K562 (cell line): ENCODE measurements at regions not wholly inside any gene's neighbourhood (a gene's known extent, or its start where the extent isn't known, plus 50 kb on each side); places are given as distances from the start of the nearest gene placed in this dataset.

Source experiments
- ATAC-seq: fragments of 200-7000 bp; cut with Tn5 transposase; 3 replicates; pipeline ENCODE4 v1.9.1; 2020; ENCODE audit warnings: moderate library complexity
- BruUV-seq: library from RNA; stranded (reverse); fragments of 400-500 nt; replicated peaks from 2 replicates; lab custom pipeline; 2021; lab: Mats Ljungman, UMichigan
- CTCF ChIA-PET: fragments of 300-600 bp; formaldehyde crosslinking; extraction: SDS; loops from one replicate; lab custom pipeline; 2021; ENCODE audit warnings: low intra/inter-chr PET ratio; lab: Yijun Ruan, JAX
- POLR2A ChIA-PET: fragments of 300-600, 350-650 bp; sonication (Branson Sonifier 250); formaldehyde crosslinking; extraction: SDS; loops from one replicate; lab custom pipeline; 2021; ENCODE audit warnings: antibody characterized with exemption, inconsistent platforms; lab: Yijun Ruan, JAX
- DNase-seq, 4 experiments: peaks; one replicate each; pipeline versions ENCODE4 v3.0.0 to v3.0.0-alpha.2; 2011 to 2018; ENCODE audit warnings: low spot score in 3 of 4, mixed read lengths in 3 of 4; ENCODE audit errors: extremely low read depth in 1 of 4
- FAIRE-seq: peaks from 2 replicates; lab custom pipeline; 2011; peaks lifted over from hg19 to GRCh38; lab: Jason Lieb, UNC
- H2AFZ ChIP-seq: 2 replicates; pipeline ENCODE4 v1.6.0; 2011; ENCODE audit warnings: low read depth, low read length, control low read depth, inconsistent platforms
- H3K27ac ChIP-seq: fragments of 200-600 bp; 3 replicates; pipeline ENCODE4 v1.8.0; 2011; ENCODE audit warnings: low read depth, mild to moderate bottlenecking, control low read depth, inconsistent platforms, low read length, moderate library complexity, mixed read lengths; ENCODE audit errors: extremely low read depth
- H3K27me3 ChIP-seq, 2 experiments: fragments of 300-600 bp in 1 of 2; 2 replicates in 1 of 2; 3 replicates in 1 of 2; pipeline versions ENCODE4 v1.6.0 to v1.8.0; 2011; ENCODE audit warnings: inconsistent platforms in 2 of 2, low read length in 2 of 2, mild to moderate bottlenecking in 1 of 2, mixed read lengths in 1 of 2, moderate library complexity in 1 of 2; ENCODE audit not compliant: control insufficient read depth in 2 of 2, insufficient read depth in 2 of 2
- H3K36me3 ChIP-seq: fragments of 300-600 bp; 3 replicates; pipeline ENCODE4 v1.8.0; 2011; ENCODE audit warnings: mild to moderate bottlenecking, low read length, inconsistent platforms; ENCODE audit not compliant: control insufficient read depth, insufficient read depth
- H3K4me1 ChIP-seq, 2 experiments: fragments of 200-600 bp in 1 of 2; replicated peaks in 1 of 2; 2 replicates in 1 of 2; 3 replicates in 1 of 2; pipeline versions ENCODE4 v1.5.1 to v1.8.0; 2011; ENCODE audit warnings: inconsistent platforms in 2 of 2, low read length in 2 of 2, mild to moderate bottlenecking in 1 of 2, mixed read lengths in 1 of 2, moderate library complexity in 1 of 2; ENCODE audit not compliant: control insufficient read depth in 2 of 2, insufficient read depth in 2 of 2
- H3K4me2 ChIP-seq: 2 replicates; pipeline ENCODE4 v1.6.1; 2011; ENCODE audit warnings: low read length, control low read depth, inconsistent platforms, mixed read lengths; ENCODE audit not compliant: insufficient read depth
- H3K4me3 ChIP-seq: fragments of 200-600 bp; sonication (generic), shearing (Covaris generic); 2 replicates; pipeline ENCODE4 v1.5.1; 2016; ENCODE audit warnings: control low read depth, inconsistent platforms
- H3K79me2 ChIP-seq: fragments of 200-600 bp; 3 replicates; pipeline ENCODE4 v1.8.0; 2011; ENCODE audit warnings: low read length, inconsistent platforms; ENCODE audit not compliant: control insufficient read depth, insufficient read depth
- H3K9ac ChIP-seq, 2 experiments: 2 replicates each; pipeline versions ENCODE4 v1.6.0 to v1.6.1; 2011; ENCODE audit warnings: low read depth in 2 of 2, low read length in 2 of 2, control low read depth in 1 of 2, inconsistent platforms in 1 of 2, mild to moderate bottlenecking in 1 of 2, mixed read lengths in 1 of 2; ENCODE audit not compliant: insufficient read depth in 1 of 2
- H3K9me1 ChIP-seq: one replicate; pipeline ENCODE4 v1.6.0; 2011; ENCODE audit warnings: inconsistent platforms, mild to moderate bottlenecking, low read length, moderate library complexity; ENCODE audit not compliant: control insufficient read depth, insufficient read depth
- H3K9me3 ChIP-seq: replicated peaks from 2 replicates; pipeline ENCODE4 v1.5.1; 2011; ENCODE audit warnings: low read depth, low read length, inconsistent platforms; ENCODE audit not compliant: control insufficient read depth, insufficient read depth
- H4K20me1 ChIP-seq: replicated peaks from 2 replicates; pipeline ENCODE4 v1.6.1; 2011; ENCODE audit warnings: low read length, inconsistent platforms, mixed read lengths; ENCODE audit not compliant: control insufficient read depth, insufficient read depth
- AFF1 ChIP-seq, 2 experiments: fragments of 450-650 bp; IDR thresholded peaks; 2 replicates each; pipeline ENCODE4 v1.6.1; 2018; ENCODE audit warnings: mild to moderate bottlenecking in 2 of 2, low read depth in 1 of 2; ENCODE audit not compliant: partially characterized antibody in 2 of 2
- ATF7 ChIP-seq: fragments of 450-650 bp; IDR thresholded peaks from 2 replicates; pipeline ENCODE4 v1.7.1; 2014; ENCODE audit warnings: mild to moderate bottlenecking, moderate library complexity
- CTCF ChIP-seq, 3 experiments: IDR thresholded peaks in 2 of 3; conservative IDR thresholded peaks in 1 of 3; 2 replicates each; pipeline ENCODE4 v1.5.1; 2011 to 2012; ENCODE audit warnings: low read length in 3 of 3, mild to moderate bottlenecking in 3 of 3, control low read depth in 2 of 3, improper control_type of control experiment in 1 of 3, inconsistent platforms in 1 of 3, low read depth in 1 of 3, mixed read lengths in 1 of 3, moderate library complexity in 1 of 3; ENCODE audit not compliant: insufficient read depth in 2 of 3
- ETV6 ChIP-seq, 3 experiments: fragments of 150-350 bp in 1 of 3; sonication (generic) in 1 of 3; formaldehyde crosslinking in 1 of 3; IDR thresholded peaks; 2 replicates each; pipeline versions ENCODE4 v1.6.1 to v1.8.0; 2014 to 2022; ENCODE audit warnings: borderline replicate concordance in 2 of 3, low read depth in 2 of 3, antibody characterized with exemption in 1 of 3, low read length in 1 of 3, mild to moderate bottlenecking in 1 of 3, missing genetic modification reagents in 1 of 3
- RBM39 ChIP-seq: fragments of 200-400 bp; formaldehyde crosslinking; optimal IDR thresholded peaks from 2 replicates; pipeline ENCODE3; 2018; ENCODE audit warnings: low read depth, low read length
- SMAD4 ChIP-seq: fragments of 250-450 bp; sonication (Bioruptor Pico); conservative IDR thresholded peaks from 2 replicates; pipeline ENCODE4 v1.8.0; 2021; ENCODE audit warnings: inconsistent platforms, mild to moderate bottlenecking, moderate library complexity
- ZNF239 ChIP-seq: fragments of 250-450 bp; sonication (Bioruptor Pico); IDR thresholded peaks from 2 replicates; pipeline ENCODE4 v1.4.0; 2020; ENCODE audit warnings: mild to moderate bottlenecking
- ZNF398 ChIP-seq: fragments of 250-450 bp; sonication (Bioruptor Pico); IDR thresholded peaks from 2 replicates; pipeline ENCODE4 v1.8.0; 2021; ENCODE audit warnings: moderate library complexity, mild to moderate bottlenecking, inconsistent platforms
- ZNF609 ChIP-seq: sonication (generic); formaldehyde crosslinking; IDR thresholded peaks from 2 replicates; pipeline ENCODE4 v1.8.1; 2023; ENCODE audit warnings: missing genetic modification reagents, mild to moderate bottlenecking, borderline replicate concordance
- WGBS: fragments of 100-300 bp; shearing (Covaris generic); methylation state at CpG from one replicate; pipeline ENCODE4 v1.1.6; 2016; ENCODE audit warnings: low coverage, mixed read lengths; ENCODE audit not compliant: insufficient coverage; ENCODE audit errors: missing lambda C conversion rate; 5-methylcytosine and 5-hydroxymethylcytosine counted together
- in situ Hi-C: fragments of 300-500 bp; cut with MboI; formaldehyde crosslinking; loops from 4 replicates; pipeline ENCODE4 v1.15.0; 2018; ENCODE audit warnings: inconsistent platforms, mixed read lengths
- intact Hi-C: fragments of 100-400 bp; cut with micrococcal nuclease; formaldehyde crosslinking; loops from 2 replicates; pipeline ENCODE4 v1.14.2; 2022

- no peaks in the 10 kb centered on the region for H3K36me3 ChIP-seq
- no TSS peak for BruUV-seq
- TF ChIP-seq AFF1 (IDR thresholded peaks at IDR 0.05; ENCODE audit: low read depth in 1 of 2, partially characterized antibody in 2 of 2) = no peak
- no peak for TF ChIP-seq CTCF (IDR thresholded peaks at IDR 0.05 in 2 of 3, conservative IDR thresholded peaks at IDR 0.05 in 1 of 3; ENCODE audit: insufficient read depth in 2 of 3, low read depth in 1 of 3, low read length in 3 of 3)
- TF ChIP-seq ZNF398 (CRISPR knock-in tag) = no peak
- TF ChIP-seq ZNF239 (CRISPR knock-in tag) = no peak
- no peak for TF ChIP-seq ETV6 (IDR thresholded peaks at IDR 0.05; ENCODE audit: borderline replicate concordance in 1 of 2, low read depth in 2 of 2, low read length in 1 of 2)
- no peak for TF ChIP-seq ETV6 (CRISPR knock-in tag; IDR thresholded peaks at IDR 0.05; ENCODE audit: borderline replicate concordance)
- no peak for TF ChIP-seq ATF7
- no peak for TF ChIP-seq ZNF609 (CRISPR knock-in tag)
- no peak for TF ChIP-seq SMAD4 (CRISPR knock-in tag)
- no peak for TF ChIP-seq RBM39
These were observed 376.3 kb upstream of the DEPDC1 start for GRCh38 chr1:68873144-68873543.

More at GRCh38 chr1:68873144-68873543, 376.3 kb upstream of the DEPDC1 start:
- Histone ChIP-seq H3K79me2 (no peaks in the 10 kb centered on the region), H3K9ac (no peak overlapping the region), H3K4me1 (no peaks in the 10 kb centered on the region), H2AFZ (no peak overlapping the region), H3K9me3 (no peaks in the 10 kb centered on the region), H4K20me1 (no peaks in the 10 kb centered on the region), H3K4me3 (no peak overlapping the region), H3K9me1 (no peaks in the 10 kb centered on the region), H3K27me3 (no peaks in the 10 kb centered on the region), H3K4me2 (no peak overlapping the region), H3K27ac (no peak overlapping the region)
- POLR2A ChIA-PET = no interaction called here
- FAIRE-seq = no peak
- intact Hi-C loops (no loop called here), in situ Hi-C loops (no loop called here)
- CTCF ChIA-PET = no interaction called here
- WGBS = 0% methylated on average over 2 of the region's 2 CpGs
- no peak for ATAC-seq
- DNase-seq = no peak
